ENCODE measurements at regions not wholly inside any gene's neighbourhood (a gene's known extent, or its start where the extent isn't known, plus 50 kb on each side); places are given as distances from the start of the nearest gene placed in this dataset.

- TF ChIP-seq CTCF (IDR thresholded peaks at IDR 0.05) (no peak), SIN3A (IDR thresholded peaks at IDR 0.05; ENCODE audit: borderline replicate concordance, insufficient read depth, low read depth, low read length) (no peak), REST (IDR thresholded peaks at IDR 0.05; ENCODE audit: insufficient read depth in 1 of 2, low read depth in 2 of 2, low read length in 1 of 2) (no peak), POLR2AphosphoS5 (IDR thresholded peaks at IDR 0.05; ENCODE audit: low read depth, low read length) (no peak)
Measured at GRCh38 chr11:19368726-19369375, 128.1 kb upstream of the E2F8 start.
